WTC11 (cell line): ENCODE measurements at regions not wholly inside any gene's neighbourhood (a gene's known extent, or its start where the extent isn't known, plus 50 kb on each side); places are given as distances from the start of the nearest gene placed in this dataset.
"Not testable (repeated sequence)": the region's sequence is repeated elsewhere in the genome, so short reads cannot be mapped to it uniquely, and the experiment has no call there.

Experiments
- ATAC-seq: fragments of 200-7000 bp; cut with Tn5 transposase; 2 replicates; pipeline ENCODE4 v1.10.0; 2021; ENCODE audit warnings: mild to moderate bottlenecking, moderate library complexity
- CTCF ChIA-PET: fragments of 300-600 bp; sonication (Branson Sonifier 250); formaldehyde crosslinking; loops from one replicate; lab custom pipeline; 2021; ENCODE audit warnings: antibody characterized with exemption; lab: Charles Lee
- POLR2A ChIA-PET: fragments of 350-600 bp; sonication (Branson Sonifier 250); formaldehyde crosslinking; loops from one replicate; lab custom pipeline; 2021; ENCODE audit warnings: antibody characterized with exemption; lab: Charles Lee
- DNase-seq: peaks from one replicate; pipeline ENCODE4 v3.0.0; 2021; ENCODE audit warnings: low spot score
- H3K27ac Mint-ChIP-seq: 2 replicates; pipeline ENCODE4 v1.8.0; 2021; ENCODE audit warnings: mixed read lengths
- H3K27me3 Mint-ChIP-seq: 2 replicates; pipeline ENCODE4 v1.8.0; 2021; ENCODE audit warnings: low read depth, mild to moderate bottlenecking, moderate library complexity, mixed read lengths
- H3K36me3 Mint-ChIP-seq: 2 replicates; pipeline ENCODE4 v1.8.0; 2021; ENCODE audit warnings: mixed read lengths
- H3K4me1 Mint-ChIP-seq: 2 replicates; pipeline ENCODE4 v1.8.0; 2022; ENCODE audit warnings: mixed read lengths
- H3K4me3 Mint-ChIP-seq: 2 replicates; pipeline ENCODE4 v1.8.0; 2021; ENCODE audit warnings: mild to moderate bottlenecking, moderate library complexity, mixed read lengths
- H3K9me3 Mint-ChIP-seq: 2 replicates; pipeline ENCODE4 v1.8.0; 2021; ENCODE audit warnings: mixed read lengths
- CREB1 ChIP-seq: sonication (generic); formaldehyde crosslinking; IDR thresholded peaks from 2 replicates; pipeline ENCODE4 v1.8.0; 2023; ENCODE audit warnings: mild to moderate bottlenecking, missing genetic modification reagents
- CREM ChIP-seq: sonication (generic); formaldehyde crosslinking; IDR thresholded peaks from 2 replicates; pipeline ENCODE4 v1.8.1; 2022; ENCODE audit warnings: mild to moderate bottlenecking, missing genetic modification reagents, moderate library complexity
- E2F1 ChIP-seq: sonication (generic); formaldehyde crosslinking; IDR thresholded peaks from 2 replicates; pipeline ENCODE4 v1.8.0; 2022; ENCODE audit warnings: mild to moderate bottlenecking, missing genetic modification reagents
- ELF4 ChIP-seq: sonication (generic); formaldehyde crosslinking; IDR thresholded peaks from 2 replicates; pipeline ENCODE4 v1.8.1; 2022; ENCODE audit warnings: low read depth, mild to moderate bottlenecking, moderate library complexity, missing genetic modification reagents
- ESRRA ChIP-seq: sonication (generic); formaldehyde crosslinking; IDR thresholded peaks from 2 replicates; pipeline ENCODE4 v1.8.1; 2022; ENCODE audit warnings: mild to moderate bottlenecking, missing genetic modification reagents, borderline replicate concordance
- FOXK1 ChIP-seq: sonication (generic); formaldehyde crosslinking; IDR thresholded peaks from 2 replicates; pipeline ENCODE4 v1.8.0; 2022; ENCODE audit warnings: mild to moderate bottlenecking, moderate library complexity, missing genetic modification reagents
- FOXP1 ChIP-seq: sonication (generic); formaldehyde crosslinking; IDR thresholded peaks from 2 replicates; pipeline ENCODE4 v1.8.0; 2022; ENCODE audit warnings: missing genetic modification reagents, mild to moderate bottlenecking, moderate library complexity, borderline replicate concordance
- GTF2I ChIP-seq: fragments of 250-450 bp; sonication (Bioruptor Pico); conservative IDR thresholded peaks from 2 replicates; pipeline ENCODE4 v1.4.0; 2021; ENCODE audit warnings: mild to moderate bottlenecking
- KAT7 ChIP-seq: sonication (generic); formaldehyde crosslinking; IDR thresholded peaks from 2 replicates; pipeline ENCODE4 v1.8.1; 2023; ENCODE audit warnings: missing genetic modification reagents, mild to moderate bottlenecking, borderline replicate concordance
- MAX ChIP-seq: sonication (generic); formaldehyde crosslinking; IDR thresholded peaks from 2 replicates; pipeline ENCODE4 v1.8.0; 2022; ENCODE audit warnings: mild to moderate bottlenecking, missing genetic modification reagents
- NFYB ChIP-seq: sonication (generic); formaldehyde crosslinking; conservative IDR thresholded peaks from 2 replicates; pipeline ENCODE4 v1.8.0; 2022; ENCODE audit warnings: low read depth, missing genetic modification reagents
- NR3C1 ChIP-seq: sonication (generic); formaldehyde crosslinking; conservative IDR thresholded peaks from 2 replicates; pipeline ENCODE4 v1.8.1; 2023; ENCODE audit warnings: low read depth, mild to moderate bottlenecking, missing genetic modification reagents
- OVOL2 ChIP-seq: fragments of 250-450 bp; sonication (Bioruptor Pico); IDR thresholded peaks from 2 replicates; pipeline ENCODE4 v1.9.0; 2021; ENCODE audit warnings: mild to moderate bottlenecking, borderline replicate concordance
- PRRX2 ChIP-seq: fragments of 250-450 bp; sonication (Bioruptor Pico); IDR thresholded peaks from 2 replicates; pipeline ENCODE4 v1.8.0; 2021; ENCODE audit warnings: mild to moderate bottlenecking
- USF2 ChIP-seq: sonication (generic); formaldehyde crosslinking; IDR thresholded peaks from 2 replicates; pipeline ENCODE4 v1.8.1; 2023; ENCODE audit warnings: mild to moderate bottlenecking, missing genetic modification reagents, moderate library complexity
- ZNF121 ChIP-seq: sonication (generic); formaldehyde crosslinking; IDR thresholded peaks from 2 replicates; pipeline ENCODE4 v1.8.0; 2023; ENCODE audit warnings: missing genetic modification reagents
- ZNF138 ChIP-seq: sonication (generic); formaldehyde crosslinking; conservative IDR thresholded peaks from 2 replicates; pipeline ENCODE4 v1.8.1; 2022; ENCODE audit warnings: mild to moderate bottlenecking, moderate library complexity, missing genetic modification reagents
- ZNF232 ChIP-seq: sonication (generic); formaldehyde crosslinking; IDR thresholded peaks from 2 replicates; pipeline ENCODE4 v1.8.0; 2022; ENCODE audit warnings: mild to moderate bottlenecking, missing genetic modification reagents
- ZNF416 ChIP-seq: fragments of 250-450 bp; sonication (Bioruptor Pico); IDR thresholded peaks from 2 replicates; pipeline ENCODE4 v1.9.0; 2021; ENCODE audit warnings: mild to moderate bottlenecking, inconsistent platforms
- ZNF423 ChIP-seq: fragments of 250-450 bp; sonication (Bioruptor Pico); IDR thresholded peaks from 2 replicates; pipeline ENCODE4 v2.1.2; 2022; ENCODE audit warnings: mild to moderate bottlenecking, moderate library complexity
- TF ChIP-seq, protein P1 (sequence below): fragments of 250-450 bp; sonication (Bioruptor Pico); IDR thresholded peaks from 2 replicates; pipeline ENCODE4 v1.9.0; 2021; ENCODE audit warnings: mild to moderate bottlenecking

DNA sequence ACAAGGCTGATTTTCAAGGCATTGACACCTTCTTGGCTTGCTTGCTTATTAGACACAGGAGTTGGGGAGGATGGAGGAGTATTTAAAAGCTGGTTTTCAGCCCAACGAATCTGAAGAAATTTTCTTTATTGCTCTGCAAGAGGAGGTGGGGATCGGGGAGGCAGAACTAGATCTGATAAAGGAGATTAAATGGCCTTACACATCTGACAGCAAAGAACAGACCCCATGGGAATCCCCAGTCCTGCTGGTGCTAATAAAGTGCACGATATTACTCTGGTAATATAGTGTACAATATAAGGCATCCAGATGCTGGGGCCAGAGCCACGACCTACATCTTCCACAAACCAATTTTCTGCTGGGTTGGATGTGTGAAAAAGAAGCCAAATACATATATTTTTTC lies 323.0 kb downstream of the OMA1 start (continued):
- no peak for TF ChIP-seq NR3C1 (CRISPR knock-in tag)

DNA sequence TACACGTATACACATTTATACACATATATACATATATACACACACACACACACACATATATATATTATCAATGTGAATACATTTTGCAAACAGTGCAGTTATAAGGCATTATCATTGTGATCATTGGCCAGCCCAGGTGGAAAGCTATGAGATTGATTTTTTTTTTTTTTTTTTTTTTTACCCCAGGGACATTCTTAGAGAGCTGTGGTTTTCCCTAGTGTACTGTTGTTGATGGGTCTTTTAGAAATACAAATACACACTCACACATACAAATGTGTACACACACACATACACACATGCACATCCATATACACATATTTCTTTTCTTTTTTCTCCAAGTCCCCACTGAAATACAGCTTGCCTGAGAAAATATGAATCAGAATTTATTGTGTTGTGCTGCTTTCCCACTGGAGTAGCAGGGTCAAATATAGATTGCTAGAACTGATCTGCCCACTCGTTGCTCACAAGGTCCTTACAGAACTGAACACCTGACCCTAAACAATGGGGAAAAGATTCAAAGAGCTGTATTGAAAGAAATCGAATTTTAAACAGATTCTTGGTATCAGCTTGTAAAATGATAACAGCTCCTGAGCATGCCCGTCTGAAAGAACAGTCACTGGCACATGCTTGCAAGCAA lies 325.6 kb downstream of the OMA1 start:
- H3K9me3 Mint-ChIP-seq = peaks cover 6% of the 10 kb centered on the region; the same call in 1 of the 2 replicates
- TF ChIP-seq USF2 (CRISPR knock-in tag) = no peak
- TF ChIP-seq PRRX2 (CRISPR knock-in tag) = no peak
- TF ChIP-seq NFYB (CRISPR knock-in tag) = no peak
- TF ChIP-seq FOXK1 (CRISPR knock-in tag) = no peak
- DNase-seq = no peak
- no peak overlapping the region for H3K4me3 Mint-ChIP-seq
- no peaks in the 10 kb centered on the region for H3K36me3 Mint-ChIP-seq
- ChIA-PET POLR2A (interaction anchor here (0.6 to 0.7 kb wide), 3 partner anchors 19 to 465 kb away, joined by 4 to 9 read pairs (median 7); no protein-coding TSS in a partner anchor), CTCF (interaction anchor here (0.6 to 1.4 kb wide), 2 partner anchors 17 to 222 kb away, joined by 3 to 5 read pairs; no protein-coding TSS in a partner anchor)
- H3K27me3 Mint-ChIP-seq = peaks cover 5% of the 10 kb centered on the region; the same call in 1 of the 2 replicates
- no peak for ATAC-seq
- H3K4me1 Mint-ChIP-seq = no peaks in the 10 kb centered on the region
- H3K27ac Mint-ChIP-seq = no peak overlapping the region

GRCh38 chr1:58216169-58216568 lies 330.4 kb downstream of the OMA1 start:
- ATAC-seq, DNase-seq, H3K9me3 Mint-ChIP-seq, POLR2A ChIA-PET, H3K27ac Mint-ChIP-seq, H3K4me3 Mint-ChIP-seq, CTCF ChIA-PET, H3K36me3 Mint-ChIP-seq: not testable (repeated sequence)
- Mint-ChIP-seq H3K4me1 (peaks cover 10% of the 10 kb centered on the region), H3K27me3 (peaks cover 33% of the 10 kb centered on the region)

GRCh38 chr1:58214674-58215073 lies 331.9 kb downstream of the OMA1 start:
- Mint-ChIP-seq H3K27ac (no peak overlapping the region), H3K27me3 (peaks cover 46% of the 10 kb centered on the region), H3K4me3 (no peak overlapping the region), H3K9me3 (peaks cover 6% of the 10 kb centered on the region; the same call in 1 of the 2 replicates), H3K36me3 (no peaks in the 10 kb centered on the region), H3K4me1 (peaks cover 10% of the 10 kb centered on the region)
- TF ChIP-seq FOXP1 (CRISPR knock-in tag) (no peak), ZNF121 (CRISPR knock-in tag) (no peak), ELF4 (CRISPR knock-in tag) (no peak), OVOL2 (CRISPR knock-in tag) (no peak), ZNF423 (CRISPR knock-in tag) (no peak), GTF2I (no peak), ZNF232 (CRISPR knock-in tag) (no peak), ZNF416 (CRISPR knock-in tag) (no peak), NFYB (CRISPR knock-in tag) (no peak), KAT7 (CRISPR knock-in tag) (no peak), ESRRA (CRISPR knock-in tag) (no peak), MAX (CRISPR knock-in tag) (no peak), FOXK1 (CRISPR knock-in tag) (no peak), CREB1 (CRISPR knock-in tag) (no peak), ZNF138 (CRISPR knock-in tag) (no peak), CREM (CRISPR knock-in tag) (no peak), E2F1 (CRISPR knock-in tag) (no peak)
- TF ChIP-seq, protein P1, sequence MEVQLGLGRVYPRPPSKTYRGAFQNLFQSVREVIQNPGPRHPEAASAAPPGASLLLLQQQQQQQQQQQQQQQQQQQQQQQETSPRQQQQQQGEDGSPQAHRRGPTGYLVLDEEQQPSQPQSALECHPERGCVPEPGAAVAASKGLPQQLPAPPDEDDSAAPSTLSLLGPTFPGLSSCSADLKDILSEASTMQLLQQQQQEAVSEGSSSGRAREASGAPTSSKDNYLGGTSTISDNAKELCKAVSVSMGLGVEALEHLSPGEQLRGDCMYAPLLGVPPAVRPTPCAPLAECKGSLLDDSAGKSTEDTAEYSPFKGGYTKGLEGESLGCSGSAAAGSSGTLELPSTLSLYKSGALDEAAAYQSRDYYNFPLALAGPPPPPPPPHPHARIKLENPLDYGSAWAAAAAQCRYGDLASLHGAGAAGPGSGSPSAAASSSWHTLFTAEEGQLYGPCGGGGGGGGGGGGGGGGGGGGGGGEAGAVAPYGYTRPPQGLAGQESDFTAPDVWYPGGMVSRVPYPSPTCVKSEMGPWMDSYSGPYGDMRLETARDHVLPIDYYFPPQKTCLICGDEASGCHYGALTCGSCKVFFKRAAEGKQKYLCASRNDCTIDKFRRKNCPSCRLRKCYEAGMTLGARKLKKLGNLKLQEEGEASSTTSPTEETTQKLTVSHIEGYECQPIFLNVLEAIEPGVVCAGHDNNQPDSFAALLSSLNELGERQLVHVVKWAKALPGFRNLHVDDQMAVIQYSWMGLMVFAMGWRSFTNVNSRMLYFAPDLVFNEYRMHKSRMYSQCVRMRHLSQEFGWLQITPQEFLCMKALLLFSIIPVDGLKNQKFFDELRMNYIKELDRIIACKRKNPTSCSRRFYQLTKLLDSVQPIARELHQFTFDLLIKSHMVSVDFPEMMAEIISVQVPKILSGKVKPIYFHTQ = no peak
- ATAC-seq = no peak
- DNase-seq = no peak
- POLR2A ChIA-PET = no interaction called here
- CTCF ChIA-PET = no interaction called here
